ENCODE measurements at regions not wholly inside any gene's neighbourhood (a gene's known extent, or its start where the extent isn't known, plus 50 kb on each side); places are given as distances from the start of the nearest gene placed in this dataset.

DNA sequence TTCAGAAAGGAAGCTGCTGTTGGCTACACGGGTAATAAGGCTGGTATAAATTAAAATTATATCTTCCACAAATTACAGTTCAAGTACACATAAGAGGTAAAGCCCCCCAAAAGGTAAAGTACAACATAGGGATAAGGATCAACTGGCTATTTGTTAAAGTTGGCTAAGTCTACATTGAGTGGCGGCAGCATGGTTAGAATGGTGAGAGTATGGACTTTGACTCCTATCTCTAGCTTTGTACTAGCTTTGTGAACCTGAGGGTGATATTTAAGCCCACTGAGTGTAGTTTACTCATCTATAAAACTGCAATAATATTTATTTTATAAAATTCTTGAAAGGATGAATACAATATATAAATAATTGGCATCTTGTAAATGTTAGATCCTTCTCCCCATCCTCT lies 542.8 kb downstream of the DSC3 start:
- in situ Hi-C loops (cut with MboI), result no loop called here
- 50% methylated on average over 2 of the region's 2 CpGs for WGBS (ENCODE audit: insufficient coverage, insufficient replicate concordance, low lambda C conversion rate, missing lambda C conversion rate)
- no peaks in the 10 kb centered on the region for H3K36me3 ChIP-seq (ENCODE audit: control insufficient read depth in 2 of 2, insufficient read depth in 2 of 2, low read length in 1 of 2)
- FAIRE-seq, result no peak
- no peak overlapping the region for H3K4me2 ChIP-seq (ENCODE audit: control insufficient read depth, insufficient read depth)
- POLR2A ChIA-PET, result interaction anchor here (0.9 kb wide), 1 partner anchor 30 kb away, joined by 3 read pairs; no protein-coding TSS in a partner anchor
- no peak for TF ChIP-seq RELA (IDR thresholded peaks at IDR 0.05; ENCODE audit: borderline replicate concordance, partially characterized antibody)
- TF ChIP-seq ZNF622 (IDR thresholded peaks at IDR 0.05), result no peak
- no peak overlapping the region for H2AFZ ChIP-seq (ENCODE audit: control insufficient read depth, low read depth, low read length)
- H3K9me3 ChIP-seq (replicated peaks; ENCODE audit: control insufficient read depth, insufficient read depth, low read length), result no peaks in the 10 kb centered on the region
- SMC1A ChIA-PET (ENCODE audit: uncharacterized antibody, unreplicated experiment), result interaction anchor here (1.4 to 2.4 kb wide), 4 partner anchors 11 to 44 kb away, joined by 4 to 8 read pairs (median 6); no protein-coding TSS in a partner anchor
- H3K79me2 ChIP-seq (ENCODE audit: control insufficient read depth, insufficient read depth, low read length), result no peaks in the 10 kb centered on the region
- H3K4me1 ChIP-seq (ENCODE audit: control insufficient read depth, insufficient read depth, low read length), result no peaks in the 10 kb centered on the region
- no peak overlapping the region for H3K27ac ChIP-seq (ENCODE audit: control insufficient read depth, insufficient read depth)
- H3K27me3 ChIP-seq (replicated peaks in 1 of 2; ENCODE audit: control insufficient read depth in 2 of 2, insufficient read depth in 2 of 2, low read length in 1 of 2), result no peaks in the 10 kb centered on the region
- intact Hi-C loops (cut with micrococcal nuclease; ENCODE audit: unreplicated experiment), result no loop called here
- ATAC-seq, result peak; percentile 21; the same call in 2 of the 3 replicates
- CTCF ChIA-PET, result interaction anchor here (1.2 kb wide), 1 partner anchor 13 kb away, joined by 4 read pairs; no protein-coding TSS in a partner anchor
- BruUV-seq (replicated peaks), result no TSS peak
- no peaks in the 10 kb centered on the region for H4K20me1 ChIP-seq (ENCODE audit: control insufficient read depth, insufficient read depth)
- no peak overlapping the region for H3K9ac ChIP-seq (ENCODE audit: control insufficient read depth, insufficient read depth, low read length)
- DNase-seq (ENCODE audit: low read depth, low spot score), result no peak
- H3K4me3 ChIP-seq, result no peak overlapping the region
- RAD21 ChIA-PET (ENCODE audit: unreplicated experiment), result interaction anchor here (1.5 to 2.3 kb wide), 3 partner anchors 8 to 15 kb away, joined by 4 to 13 read pairs (median 6); no protein-coding TSS in a partner anchor

DNA sequence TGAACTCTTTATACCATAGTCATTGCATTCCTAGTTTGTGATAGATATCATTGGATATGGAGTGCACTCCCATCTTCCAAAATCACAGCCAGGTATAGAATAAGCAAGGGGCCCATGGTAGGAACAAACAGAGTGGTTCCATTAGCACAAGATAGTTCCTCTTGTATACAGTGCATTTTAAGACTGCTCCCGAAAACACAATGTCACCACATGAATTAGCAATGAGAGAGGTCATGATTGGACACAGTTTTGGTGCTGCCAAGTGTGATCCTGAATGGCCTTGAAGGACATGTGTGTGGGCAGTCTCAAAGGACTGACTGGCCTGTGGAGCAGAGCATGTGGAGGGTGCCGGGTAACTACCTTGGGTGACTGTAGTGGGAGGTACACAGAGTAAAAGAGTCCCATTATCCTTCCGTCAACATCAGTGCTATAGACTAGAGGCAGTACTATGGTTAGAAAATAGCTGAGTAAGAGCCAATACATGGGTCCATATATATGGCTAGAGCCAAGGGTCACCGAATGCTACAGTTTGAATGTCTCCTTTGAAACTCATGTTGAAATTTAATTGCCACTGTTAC lies 549.9 kb downstream of the DSC3 start:
- CTCF ChIA-PET, result no interaction called here
- Histone ChIP-seq H4K20me1 (ENCODE audit: control insufficient read depth, insufficient read depth) (no peaks in the 10 kb centered on the region), H3K4me2 (ENCODE audit: control insufficient read depth, insufficient read depth) (no peak overlapping the region), H3K36me3 (ENCODE audit: control insufficient read depth in 2 of 2, insufficient read depth in 2 of 2, low read length in 1 of 2) (no peaks in the 10 kb centered on the region), H2AFZ (ENCODE audit: control insufficient read depth, low read depth, low read length) (no peak overlapping the region), H3K9me3 (replicated peaks; ENCODE audit: control insufficient read depth, insufficient read depth, low read length) (no peaks in the 10 kb centered on the region), H3K27ac (ENCODE audit: control insufficient read depth, insufficient read depth) (no peak overlapping the region), H3K4me1 (ENCODE audit: control insufficient read depth, insufficient read depth, low read length) (no peaks in the 10 kb centered on the region), H3K79me2 (ENCODE audit: control insufficient read depth, insufficient read depth, low read length) (no peaks in the 10 kb centered on the region), H3K27me3 (replicated peaks in 1 of 2; ENCODE audit: control insufficient read depth in 2 of 2, insufficient read depth in 2 of 2, low read length in 1 of 2) (no peaks in the 10 kb centered on the region), H3K9ac (ENCODE audit: control insufficient read depth, insufficient read depth, low read length) (no peak overlapping the region), H3K4me3 (no peak overlapping the region)
- 44% methylated on average over 4 of the region's 4 CpGs for whole genome bisulfite sequencing (ENCODE audit: insufficient coverage, insufficient replicate concordance, low lambda C conversion rate, missing lambda C conversion rate)
- SMC1A ChIA-PET (ENCODE audit: uncharacterized antibody, unreplicated experiment), result interaction anchor here (0.6 kb wide), 1 partner anchor 9 kb away, joined by 3 read pairs; no protein-coding TSS in a partner anchor
- in situ Hi-C loops (cut with MboI) (no loop called here), intact Hi-C loops (cut with micrococcal nuclease; ENCODE audit: unreplicated experiment) (no loop called here)
- FAIRE-seq (no peak), DNase-seq (ENCODE audit: low read depth, low spot score) (no peak), ATAC-seq (peak; percentile 16; the same call in 2 of the 3 replicates)
- RAD21 ChIA-PET (ENCODE audit: unreplicated experiment), result no interaction called here
- POLR2A ChIA-PET, result no interaction called here
- no TSS peak for BruUV-seq (replicated peaks)
- TF ChIP-seq, protein P1, sequence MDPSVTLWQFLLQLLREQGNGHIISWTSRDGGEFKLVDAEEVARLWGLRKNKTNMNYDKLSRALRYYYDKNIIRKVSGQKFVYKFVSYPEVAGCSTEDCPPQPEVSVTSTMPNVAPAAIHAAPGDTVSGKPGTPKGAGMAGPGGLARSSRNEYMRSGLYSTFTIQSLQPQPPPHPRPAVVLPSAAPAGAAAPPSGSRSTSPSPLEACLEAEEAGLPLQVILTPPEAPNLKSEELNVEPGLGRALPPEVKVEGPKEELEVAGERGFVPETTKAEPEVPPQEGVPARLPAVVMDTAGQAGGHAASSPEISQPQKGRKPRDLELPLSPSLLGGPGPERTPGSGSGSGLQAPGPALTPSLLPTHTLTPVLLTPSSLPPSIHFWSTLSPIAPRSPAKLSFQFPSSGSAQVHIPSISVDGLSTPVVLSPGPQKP (IDR thresholded peaks at IDR 0.05; ENCODE audit: low read depth, low read length), result no peak
- TF ChIP-seq POLR2A (IDR thresholded peaks at IDR 0.05; ENCODE audit: low read depth, low read length) (no peak), RB1 (IDR thresholded peaks at IDR 0.05; ENCODE audit: borderline replicate concordance) (no peak), YY1 (IDR thresholded peaks at IDR 0.05; ENCODE audit: low read depth, low read length) (no peak), HDAC2 (IDR thresholded peaks at IDR 0.05) (no peak), NFYA (IDR thresholded peaks at IDR 0.05; ENCODE audit: borderline replicate concordance, low read depth, low read length) (no peak), IRF4 (IDR thresholded peaks at IDR 0.05; ENCODE audit: low read depth, low read length) (no peak), TAF1 (IDR thresholded peaks at IDR 0.05; ENCODE audit: borderline replicate concordance, low read depth, low read length) (no peak), ZZZ3 (IDR thresholded peaks at IDR 0.05; ENCODE audit: control insufficient read depth, insufficient read length, low read depth) (no peak), MYC (IDR thresholded peaks at IDR 0.05; ENCODE audit: insufficient read depth, insufficient read length, insufficient replicate concordance, low read length, severe bottlenecking) (no peak), PAX5 (IDR thresholded peaks at IDR 0.05; ENCODE audit: borderline replicate concordance, low read depth, low read length) (no peak)
- TF ChIP-seq, protein P2, sequence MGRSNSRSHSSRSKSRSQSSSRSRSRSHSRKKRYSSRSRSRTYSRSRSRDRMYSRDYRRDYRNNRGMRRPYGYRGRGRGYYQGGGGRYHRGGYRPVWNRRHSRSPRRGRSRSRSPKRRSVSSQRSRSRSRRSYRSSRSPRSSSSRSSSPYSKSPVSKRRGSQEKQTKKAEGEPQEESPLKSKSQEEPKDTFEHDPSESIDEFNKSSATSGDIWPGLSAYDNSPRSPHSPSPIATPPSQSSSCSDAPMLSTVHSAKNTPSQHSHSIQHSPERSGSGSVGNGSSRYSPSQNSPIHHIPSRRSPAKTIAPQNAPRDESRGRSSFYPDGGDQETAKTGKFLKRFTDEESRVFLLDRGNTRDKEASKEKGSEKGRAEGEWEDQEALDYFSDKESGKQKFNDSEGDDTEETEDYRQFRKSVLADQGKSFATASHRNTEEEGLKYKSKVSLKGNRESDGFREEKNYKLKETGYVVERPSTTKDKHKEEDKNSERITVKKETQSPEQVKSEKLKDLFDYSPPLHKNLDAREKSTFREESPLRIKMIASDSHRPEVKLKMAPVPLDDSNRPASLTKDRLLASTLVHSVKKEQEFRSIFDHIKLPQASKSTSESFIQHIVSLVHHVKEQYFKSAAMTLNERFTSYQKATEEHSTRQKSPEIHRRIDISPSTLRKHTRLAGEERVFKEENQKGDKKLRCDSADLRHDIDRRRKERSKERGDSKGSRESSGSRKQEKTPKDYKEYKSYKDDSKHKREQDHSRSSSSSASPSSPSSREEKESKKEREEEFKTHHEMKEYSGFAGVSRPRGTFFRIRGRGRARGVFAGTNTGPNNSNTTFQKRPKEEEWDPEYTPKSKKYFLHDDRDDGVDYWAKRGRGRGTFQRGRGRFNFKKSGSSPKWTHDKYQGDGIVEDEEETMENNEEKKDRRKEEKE (IDR thresholded peaks at IDR 0.05), result no peak
- TF ChIP-seq, protein P3, sequence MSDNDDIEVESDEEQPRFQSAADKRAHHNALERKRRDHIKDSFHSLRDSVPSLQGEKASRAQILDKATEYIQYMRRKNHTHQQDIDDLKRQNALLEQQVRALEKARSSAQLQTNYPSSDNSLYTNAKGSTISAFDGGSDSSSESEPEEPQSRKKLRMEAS (IDR thresholded peaks at IDR 0.05; ENCODE audit: low read depth, low read length), result no peak
